NCI-H2081 treated with DMSO at 0.1 percent for 48 hours (cell line): ENCODE measurements at regions not wholly inside any gene's neighbourhood (a gene's known extent, or its start where the extent isn't known, plus 50 kb on each side); places are given as distances from the start of the nearest gene placed in this dataset.
"Not testable (repeated sequence)": the region's sequence is repeated elsewhere in the genome, so short reads cannot be mapped to it uniquely, and the experiment has no call there.

ENCODE experiments used
- DNase-seq: peaks from one replicate; lab custom pipeline; 2025; lab: John Stamatoyannopoulos, UW

- DNase-seq, result no peak
These were observed 159.3 kb upstream of the C2CD4B start for GRCh38 chr15:62324382-62324781.

GRCh38 chr15:62325597-62325996 lies 160.5 kb upstream of the C2CD4B start:
- no peak for DNase-seq

GRCh38 chr15:62326460-62327011 lies 161.5 kb upstream of the C2CD4B start:
- no peak for DNase-seq

GRCh38 chr15:62327406-62327805 lies 162.3 kb upstream of the C2CD4B start:
- no peak for DNase-seq

GRCh38 chr15:62332472-62332871 lies 167.4 kb upstream of the C2CD4B start:
- DNase-seq, result not testable (repeated sequence)

- DNase-seq, result no peak
These were observed 169.5 kb upstream of the C2CD4B start for GRCh38 chr15:62334536-62334935.

- no peak for DNase-seq
These were observed 172.8 kb upstream of the C2CD4B start for GRCh38 chr15:62337934-62338333.

- no peak for DNase-seq
These were observed 173.4 kb upstream of the C2CD4B start for GRCh38 chr15:62338497-62338896.

- DNase-seq, result no peak
These were observed 177.9 kb upstream of the C2CD4B start for GRCh38 chr15:62342959-62343358.

- DNase-seq, result no peak
These were observed 178.3 kb upstream of the C2CD4B start for GRCh38 chr15:62343397-62343796.

- no peak for DNase-seq
These were observed 179.9 kb upstream of the C2CD4B start for GRCh38 chr15:62344806-62345539.

GRCh38 chr15:62346168-62346567 lies 181.1 kb upstream of the C2CD4B start:
- DNase-seq, result no peak

GRCh38 chr15:62348118-62348517 lies 183.0 kb upstream of the C2CD4B start:
- no peak for DNase-seq

- no peak for DNase-seq
These were observed 183.5 kb upstream of the C2CD4B start for GRCh38 chr15:62348623-62349022.

- DNase-seq, result no peak
These were observed 187.7 kb upstream of the C2CD4B start for GRCh38 chr15:62352817-62353216.

GRCh38 chr15:62357431-62357830 lies 192.3 kb upstream of the C2CD4B start:
- DNase-seq, result no peak

- DNase-seq, result no peak
These were observed 194.3 kb upstream of the C2CD4B start for GRCh38 chr15:62359416-62359815.

GRCh38 chr15:62360332-62361097 lies 195.4 kb upstream of the C2CD4B start:
- no peak for DNase-seq

GRCh38 chr15:62362144-62362543 lies 197.1 kb upstream of the C2CD4B start:
- DNase-seq, result no peak

- no peak for DNase-seq
These were observed 197.5 kb upstream of the C2CD4B start for GRCh38 chr15:62362608-62363007.

- DNase-seq, result no peak
These were observed 198.8 kb upstream of the C2CD4B start for GRCh38 chr15:62363913-62364312.

- DNase-seq, result no peak
These were observed 200.8 kb upstream of the C2CD4B start for GRCh38 chr15:62365795-62366442.

GRCh38 chr15:62369454-62369853 lies 204.4 kb upstream of the C2CD4B start:
- no peak for DNase-seq
